Ovary (tissue), 7 donors: ENCODE measurements at regions not wholly inside any gene's neighbourhood (a gene's known extent, or its start where the extent isn't known, plus 50 kb on each side); places are given as distances from the start of the nearest gene placed in this dataset.

Experiments used
- DNase-seq, 5 donors: peaks; one replicate each; pipeline ENCODE4 v3.0.0-alpha.2; 2019 to 2020
- H3K27ac ChIP-seq, 2 donors: fragments of 200-600 bp; one replicate each; pipeline versions ENCODE4 v1.5.1 to v1.8.0; 2019 to 2022
- H3K27me3 ChIP-seq: fragments of 200-600 bp; one replicate; pipeline ENCODE4 v1.8.0; 2022
- H3K36me3 ChIP-seq: fragments of 200-600 bp; sonication (generic); one replicate; pipeline ENCODE4 v1.5.1; 2019
- H3K4me1 ChIP-seq: one replicate; pipeline ENCODE4 v1.8.1; 2013; ENCODE audit warnings: mild to moderate bottlenecking, moderate library complexity; ENCODE audit not compliant: insufficient read depth
- H3K4me3 ChIP-seq: fragments of 200-600 bp; sonication (generic); one replicate; pipeline ENCODE4 v1.5.1; 2017
- H3K9me3 ChIP-seq, 2 donors: fragments of 200-600 bp in 1 of 2; sonication (generic) in 1 of 2; one replicate each; pipeline versions ENCODE4 v1.5.1 to v1.8.1; 2013 to 2019; ENCODE audit warnings: mild to moderate bottlenecking in 1 of 2, moderate library complexity in 1 of 2
- CTCF ChIP-seq, 3 donors: fragments of 450-650 bp in 2 of 3; fragments of 200-600 bp in 1 of 3; IDR thresholded peaks; one replicate each; pipeline versions ENCODE4 v1.5.1 to v1.8.0; 2016 to 2022; ENCODE audit warnings: antibody characterized with exemption in 3 of 3, mild to moderate bottlenecking in 1 of 3
- EP300 ChIP-seq: sonication (generic); formaldehyde crosslinking; IDR thresholded peaks from one replicate; pipeline ENCODE4 v1.6.1; 2017; ENCODE audit warnings: antibody characterized with exemption
- POLR2A ChIP-seq: fragments of 450-650 bp; IDR thresholded peaks from one replicate; pipeline ENCODE4 v1.6.1; 2017; ENCODE audit warnings: antibody characterized with exemption, mild to moderate bottlenecking, moderate library complexity
- WGBS, 3 donors: extraction: QIAGEN DNeasy Blood & Tissue Kit in 1 of 3; methylation state at CpG; one replicate each; pipeline versions ENCODE4 v1.1.5 to v1.1.7; 2013 to 2017; 5-methylcytosine and 5-hydroxymethylcytosine counted together
- intact Hi-C, 4 donors: fragments of 100-400 bp; cut with DNase I; formaldehyde crosslinking; loops; one replicate each; pipeline versions ENCODE4 v1.11.0 to v1.15.1; 2022 to 2023
- donor health status: DM: no; HTN: no; CAD: no; lungs with moderate emphysema.
- donor health status: DM: no; HTN: no; CAD: no.
- donor health status: Bipolar disorder and iron deficiency.
- donor health status: DM: no; HTN: no; CAD: no.
- donor health status: DM: yes; HTN: yes; CAD: no.

GRCh38 chr4:134326866-134327265, 125.3 kb upstream of the PABPC4L start:
- TF ChIP-seq CTCF (IDR thresholded peaks at IDR 0.05) (no peak), EP300 (no peak), POLR2A (no peak)

GRCh38 chr4:134324179-134324578, 122.6 kb upstream of the PABPC4L start:
- intact Hi-C loops: no loop called here
- TF ChIP-seq EP300: no peak
- TF ChIP-seq CTCF (IDR thresholded peaks at IDR 0.05): no peak
- no peak for TF ChIP-seq POLR2A
- Histone ChIP-seq H3K4me3 (no peak overlapping the region), H3K36me3 (no peaks in the 10 kb centered on the region), H3K27me3 (no peaks in the 10 kb centered on the region), H3K9me3 (no peaks in the 10 kb centered on the region), H3K4me1 (no peaks in the 10 kb centered on the region), H3K27ac (no peak overlapping the region)
- WGBS, 3 donors: 61 to 65% (median 64%) methylated on average over 1 of the region's 1 CpG
- no peak for DNase-seq

More at GRCh38 chr4:134326866-134327265, 125.3 kb upstream of the PABPC4L start:
- WGBS, 3 donors: 93 to 96% (median 95%) methylated on average over 16 of the region's 16 CpGs
- Histone ChIP-seq H3K27ac (no peak overlapping the region), H3K27me3 (no peaks in the 10 kb centered on the region), H3K4me1 (no peaks in the 10 kb centered on the region), H3K36me3 (no peaks in the 10 kb centered on the region), H3K9me3 (no peaks in the 10 kb centered on the region), H3K4me3 (no peak overlapping the region)
- intact Hi-C loops: no loop called here
- no peak for DNase-seq

- intact Hi-C loops: no loop called here
- 45 to 49% (median 47%) methylated on average over 2 of the region's 2 CpGs for WGBS, 3 donors
- no peaks in the 10 kb centered on the region for H3K36me3 ChIP-seq
Measured at GRCh38 chr4:134320048-134320447, 118.5 kb upstream of the PABPC4L start.

GRCh38 chr4:134313591-134313990, 112.0 kb upstream of the PABPC4L start:
- H3K9me3 ChIP-seq: no peaks in the 10 kb centered on the region
- TF ChIP-seq EP300 (no peak), POLR2A (no peak), CTCF (IDR thresholded peaks at IDR 0.05) (no peak)
- intact Hi-C loops: no loop called here
- no peak for DNase-seq
- H3K4me3 ChIP-seq: no peak overlapping the region
- H3K27ac ChIP-seq: no peak overlapping the region
- 85 to 93% (median 89%) methylated on average over 2 of the region's 2 CpGs for WGBS, 3 donors
- no peaks in the 10 kb centered on the region for H3K4me1 ChIP-seq
- no peaks in the 10 kb centered on the region for H3K36me3 ChIP-seq
- H3K27me3 ChIP-seq: no peaks in the 10 kb centered on the region

More at GRCh38 chr4:134320048-134320447, 118.5 kb upstream of the PABPC4L start:
- Histone ChIP-seq H3K27ac (no peak overlapping the region), H3K4me1 (no peaks in the 10 kb centered on the region), H3K9me3 (no peaks in the 10 kb centered on the region), H3K27me3 (no peaks in the 10 kb centered on the region), H3K4me3 (no peak overlapping the region)
- TF ChIP-seq EP300: no peak
- no peak for TF ChIP-seq CTCF (IDR thresholded peaks at IDR 0.05)
- no peak for TF ChIP-seq POLR2A
- no peak for DNase-seq
